ENCODE measurements at regions not wholly inside any gene's neighbourhood (a gene's known extent, or its start where the extent isn't known, plus 50 kb on each side); places are given as distances from the start of the nearest gene placed in this dataset.

DNA sequence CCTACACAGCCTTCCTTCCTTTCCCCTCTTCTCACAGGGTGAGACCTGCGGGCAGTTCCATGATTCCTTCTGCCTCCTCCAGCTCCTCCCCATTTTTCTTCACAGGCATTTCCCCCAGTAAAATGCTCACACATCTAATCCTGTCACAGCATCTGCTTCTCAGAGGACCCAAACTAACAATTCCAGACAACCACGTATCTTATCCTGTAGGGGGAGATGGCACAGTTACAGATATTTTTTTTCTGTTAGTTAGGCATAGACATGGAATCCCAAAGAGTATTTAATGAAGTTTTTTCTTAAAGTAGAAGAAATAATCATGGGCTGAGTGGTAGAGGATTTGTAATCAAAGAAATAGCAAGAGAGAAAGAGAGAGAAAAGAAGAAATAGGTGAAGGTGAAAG is 373.1 kb upstream of the ADAMTS9 start:
- TF ChIP-seq, protein P1, sequence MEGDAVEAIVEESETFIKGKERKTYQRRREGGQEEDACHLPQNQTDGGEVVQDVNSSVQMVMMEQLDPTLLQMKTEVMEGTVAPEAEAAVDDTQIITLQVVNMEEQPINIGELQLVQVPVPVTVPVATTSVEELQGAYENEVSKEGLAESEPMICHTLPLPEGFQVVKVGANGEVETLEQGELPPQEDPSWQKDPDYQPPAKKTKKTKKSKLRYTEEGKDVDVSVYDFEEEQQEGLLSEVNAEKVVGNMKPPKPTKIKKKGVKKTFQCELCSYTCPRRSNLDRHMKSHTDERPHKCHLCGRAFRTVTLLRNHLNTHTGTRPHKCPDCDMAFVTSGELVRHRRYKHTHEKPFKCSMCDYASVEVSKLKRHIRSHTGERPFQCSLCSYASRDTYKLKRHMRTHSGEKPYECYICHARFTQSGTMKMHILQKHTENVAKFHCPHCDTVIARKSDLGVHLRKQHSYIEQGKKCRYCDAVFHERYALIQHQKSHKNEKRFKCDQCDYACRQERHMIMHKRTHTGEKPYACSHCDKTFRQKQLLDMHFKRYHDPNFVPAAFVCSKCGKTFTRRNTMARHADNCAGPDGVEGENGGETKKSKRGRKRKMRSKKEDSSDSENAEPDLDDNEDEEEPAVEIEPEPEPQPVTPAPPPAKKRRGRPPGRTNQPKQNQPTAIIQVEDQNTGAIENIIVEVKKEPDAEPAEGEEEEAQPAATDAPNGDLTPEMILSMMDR (conservative IDR thresholded peaks at IDR 0.05 in 1 of 2, IDR thresholded peaks at IDR 0.05 in 1 of 2; ENCODE audit: extremely low read depth in 1 of 2, insufficient read depth in 1 of 2, low read depth in 1 of 2, low read length in 2 of 2): no peak
- TF ChIP-seq EZH2 (IDR thresholded peaks at IDR 0.05; ENCODE audit: borderline replicate concordance, low read length): no peak
